ENCODE measurements at regions not wholly inside any gene's neighbourhood (a gene's known extent, or its start where the extent isn't known, plus 50 kb on each side); places are given as distances from the start of the nearest gene placed in this dataset.

GRCh38 chr14:89542786-89543424 is 125.9 kb upstream of the FOXN3 start:
- TF ChIP-seq CTCF (IDR thresholded peaks at IDR 0.05; ENCODE audit: low read depth, low read length) (no peak), POLR2A (IDR thresholded peaks at IDR 0.05; ENCODE audit: extremely low read depth, insufficient read length) (no peak)
- TF ChIP-seq, protein P1, sequence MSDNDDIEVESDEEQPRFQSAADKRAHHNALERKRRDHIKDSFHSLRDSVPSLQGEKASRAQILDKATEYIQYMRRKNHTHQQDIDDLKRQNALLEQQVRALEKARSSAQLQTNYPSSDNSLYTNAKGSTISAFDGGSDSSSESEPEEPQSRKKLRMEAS (IDR thresholded peaks at IDR 0.05; ENCODE audit: low read depth, low read length) = no peak

All from NB4 (cell line).